WTC11 (cell line): ENCODE measurements at regions not wholly inside any gene's neighbourhood (a gene's known extent, or its start where the extent isn't known, plus 50 kb on each side); places are given as distances from the start of the nearest gene placed in this dataset.

Experiments
- FOXJ3 ChIP-seq: sonication (generic); formaldehyde crosslinking; IDR thresholded peaks from 2 replicates; pipeline ENCODE4 v1.9.0; 2021; ENCODE audit warnings: missing genetic modification reagents, mild to moderate bottlenecking, borderline replicate concordance
- JAZF1 ChIP-seq: fragments of 250-450 bp; sonication (Bioruptor Pico); IDR thresholded peaks from 2 replicates; pipeline ENCODE4 v1.9.0; 2021; ENCODE audit warnings: moderate library complexity, mild to moderate bottlenecking, inconsistent platforms
- RELA ChIP-seq: sonication (generic); formaldehyde crosslinking; IDR thresholded peaks from 2 replicates; pipeline ENCODE4 v1.8.1; 2022; ENCODE audit warnings: missing genetic modification reagents, mild to moderate bottlenecking, borderline replicate concordance
- TEAD4 ChIP-seq: sonication (generic); formaldehyde crosslinking; IDR thresholded peaks from 2 replicates; pipeline ENCODE4 v1.8.0; 2022; ENCODE audit warnings: mild to moderate bottlenecking, missing genetic modification reagents
- TF ChIP-seq, protein P1 (sequence below): fragments of 200-600 bp; IDR thresholded peaks from 2 replicates; pipeline ENCODE4 v1.8.0; 2022; ENCODE audit warnings: antibody characterized with exemption
- TF ChIP-seq, protein P2 (sequence below): sonication (generic); formaldehyde crosslinking; IDR thresholded peaks from 2 replicates; pipeline ENCODE4 v1.8.1; 2023; ENCODE audit warnings: mild to moderate bottlenecking, moderate library complexity, missing genetic modification reagents

GRCh38 chr9:13876741-13877140, 437.2 kb downstream of the NFIB start:
- TF ChIP-seq, protein P1, sequence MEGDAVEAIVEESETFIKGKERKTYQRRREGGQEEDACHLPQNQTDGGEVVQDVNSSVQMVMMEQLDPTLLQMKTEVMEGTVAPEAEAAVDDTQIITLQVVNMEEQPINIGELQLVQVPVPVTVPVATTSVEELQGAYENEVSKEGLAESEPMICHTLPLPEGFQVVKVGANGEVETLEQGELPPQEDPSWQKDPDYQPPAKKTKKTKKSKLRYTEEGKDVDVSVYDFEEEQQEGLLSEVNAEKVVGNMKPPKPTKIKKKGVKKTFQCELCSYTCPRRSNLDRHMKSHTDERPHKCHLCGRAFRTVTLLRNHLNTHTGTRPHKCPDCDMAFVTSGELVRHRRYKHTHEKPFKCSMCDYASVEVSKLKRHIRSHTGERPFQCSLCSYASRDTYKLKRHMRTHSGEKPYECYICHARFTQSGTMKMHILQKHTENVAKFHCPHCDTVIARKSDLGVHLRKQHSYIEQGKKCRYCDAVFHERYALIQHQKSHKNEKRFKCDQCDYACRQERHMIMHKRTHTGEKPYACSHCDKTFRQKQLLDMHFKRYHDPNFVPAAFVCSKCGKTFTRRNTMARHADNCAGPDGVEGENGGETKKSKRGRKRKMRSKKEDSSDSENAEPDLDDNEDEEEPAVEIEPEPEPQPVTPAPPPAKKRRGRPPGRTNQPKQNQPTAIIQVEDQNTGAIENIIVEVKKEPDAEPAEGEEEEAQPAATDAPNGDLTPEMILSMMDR = no peak
- TF ChIP-seq FOXJ3 (CRISPR knock-in tag) (no peak), JAZF1 (CRISPR knock-in tag) (no peak), RELA (no peak), TEAD4 (no peak)
- TF ChIP-seq, protein P2, sequence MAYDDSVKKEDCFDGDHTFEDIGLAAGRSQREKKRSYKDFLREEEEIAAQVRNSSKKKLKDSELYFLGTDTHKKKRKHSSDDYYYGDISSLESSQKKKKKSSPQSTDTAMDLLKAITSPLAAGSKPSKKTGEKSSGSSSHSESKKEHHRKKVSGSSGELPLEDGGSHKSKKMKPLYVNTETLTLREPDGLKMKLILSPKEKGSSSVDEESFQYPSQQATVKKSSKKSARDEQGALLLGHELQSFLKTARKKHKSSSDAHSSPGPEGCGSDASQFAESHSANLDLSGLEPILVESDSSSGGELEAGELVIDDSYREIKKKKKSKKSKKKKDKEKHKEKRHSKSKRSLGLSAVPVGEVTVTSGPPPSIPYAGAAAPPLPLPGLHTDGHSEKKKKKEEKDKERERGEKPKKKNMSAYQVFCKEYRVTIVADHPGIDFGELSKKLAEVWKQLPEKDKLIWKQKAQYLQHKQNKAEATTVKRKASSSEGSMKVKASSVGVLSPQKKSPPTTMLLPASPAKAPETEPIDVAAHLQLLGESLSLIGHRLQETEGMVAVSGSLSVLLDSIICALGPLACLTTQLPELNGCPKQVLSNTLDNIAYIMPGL (CRISPR knock-in tag) = no peak
